Panc1 (cell line): ENCODE measurements at regions not wholly inside any gene's neighbourhood (a gene's known extent, or its start where the extent isn't known, plus 50 kb on each side); places are given as distances from the start of the nearest gene placed in this dataset.

ENCODE experiments used
- ATAC-seq: fragments of 200-7000 bp; cut with Tn5 transposase; 2 replicates; pipeline ENCODE4 v1.9.1; 2020; ENCODE audit warnings: mild to moderate bottlenecking, moderate library complexity
- BruUV-seq: library from RNA; stranded (reverse); fragments of 400-500 nt; replicated peaks from 2 replicates; lab custom pipeline; 2021; lab: Mats Ljungman, UMichigan
- CTCF ChIA-PET: fragments of 300-600 bp; sonication (Branson Sonifier 250); formaldehyde crosslinking; loops from one replicate; lab custom pipeline; 2022; ENCODE audit warnings: antibody characterized with exemption; lab: Charles Lee
- POLR2A ChIA-PET: fragments of 300-600 bp; sonication (Branson Sonifier 250); formaldehyde crosslinking; loops from one replicate; lab custom pipeline; 2022; ENCODE audit warnings: antibody characterized with exemption; lab: Charles Lee
- DNase-seq: peaks from one replicate; pipeline ENCODE4 v3.0.0-alpha.2; 2010; ENCODE audit warnings: low read depth, low spot score
- H3K27ac ChIP-seq: 2 replicates; pipeline ENCODE4 v1.5.1; 2011; ENCODE audit warnings: mild to moderate bottlenecking, low read length, inconsistent platforms
- H3K27me3 ChIP-seq: fragments of 200-500 bp; sonication (Bioruptor generic); 2 replicates; pipeline ENCODE4 v1.6.0; 2014; ENCODE audit warnings: low read length, inconsistent platforms; ENCODE audit not compliant: control insufficient read depth, insufficient read depth
- H3K36me3 ChIP-seq: fragments of 200-500 bp; sonication (Bioruptor generic); 2 replicates; pipeline ENCODE4 v1.5.1; 2014; ENCODE audit warnings: inconsistent platforms, mild to moderate bottlenecking, low read length, moderate library complexity; ENCODE audit not compliant: control insufficient read depth, insufficient read depth
- H3K4me1 ChIP-seq: 2 replicates; pipeline ENCODE4 v1.5.1; 2011; ENCODE audit warnings: inconsistent platforms, mild to moderate bottlenecking, low read length, moderate library complexity; ENCODE audit not compliant: control insufficient read depth, insufficient read depth
- H3K4me3 ChIP-seq, 2 experiments: 2 replicates each; pipeline ENCODE4 v1.5.1; 2011 to 2012; ENCODE audit warnings: low read depth in 2 of 2, low read length in 2 of 2, mild to moderate bottlenecking in 2 of 2, inconsistent platforms in 1 of 2, moderate library complexity in 1 of 2
- H3K9me3 ChIP-seq: fragments of 200-500 bp; sonication (Bioruptor generic); 2 replicates; pipeline ENCODE4 v1.5.1; 2014; ENCODE audit warnings: low read depth, mild to moderate bottlenecking, inconsistent platforms, low read length, moderate library complexity; ENCODE audit not compliant: control insufficient read depth, insufficient read depth
- POLR2AphosphoS5 ChIP-seq: IDR thresholded peaks from 2 replicates; pipeline ENCODE4 v1.6.1; 2012; ENCODE audit warnings: mild to moderate bottlenecking, low read depth, low read length, moderate library complexity
- REST ChIP-seq, 2 experiments: IDR thresholded peaks; 2 replicates each; pipeline ENCODE4 v1.6.1; 2011 to 2012; ENCODE audit warnings: low read depth in 2 of 2, control low read depth in 1 of 2, low read length in 1 of 2, mild to moderate bottlenecking in 1 of 2, moderate library complexity in 1 of 2; ENCODE audit not compliant: insufficient read depth in 1 of 2
- SIN3A ChIP-seq: IDR thresholded peaks from 2 replicates; pipeline ENCODE4 v1.6.1; 2012; ENCODE audit warnings: low read depth, mild to moderate bottlenecking, low read length, moderate library complexity, borderline replicate concordance; ENCODE audit not compliant: insufficient read depth
- TCF7L2 ChIP-seq: IDR thresholded peaks from 2 replicates; pipeline ENCODE4 v1.6.1; 2011; ENCODE audit warnings: mild to moderate bottlenecking, low read depth, low read length, inconsistent platforms
- in situ Hi-C: cut with HindIII; loops from 2 replicates; pipeline ENCODE4 v1.10.0; 2016; ENCODE audit warnings: low sequenced_read_pairs, low pct_unique_long_range_greater_than_20kb
- intact Hi-C: fragments of 100-400 bp; cut with micrococcal nuclease; formaldehyde crosslinking; loops from one replicate; pipeline ENCODE4 v1.10.0; 2022; ENCODE audit not compliant: unreplicated experiment
- TF ChIP-seq, protein P1 (sequence below): fragments of 450-650 bp; IDR thresholded peaks from 2 replicates; pipeline ENCODE4 v1.5.1; 2017; ENCODE audit warnings: mild to moderate bottlenecking

- CTCF ChIA-PET: interaction anchor here (0.6 kb wide), 1 partner anchor 1079 kb away, joined by 4 read pairs; no protein-coding TSS in a partner anchor
- Histone ChIP-seq H3K9me3 (0 out of 2 replicates have a peak, but pooled peaks cover 3% of the 10 kb centered on the region), H3K4me3 (no peak overlapping the region), H3K27me3 (no peaks in the 10 kb centered on the region), H3K36me3 (no peaks in the 10 kb centered on the region), H3K27ac (no peak overlapping the region), H3K4me1 (no peaks in the 10 kb centered on the region)
- POLR2A ChIA-PET: no interaction called here
- ATAC-seq (no peak), DNase-seq (no peak)
- intact Hi-C loops (no loop called here), in situ Hi-C loops (no loop called here)
- no TSS peak for BruUV-seq
- TF ChIP-seq POLR2AphosphoS5 (no peak), SIN3A (no peak), REST (IDR thresholded peaks at IDR 0.05; ENCODE audit: insufficient read depth in 1 of 2, low read depth in 2 of 2, low read length in 1 of 2) (no peak), TCF7L2 (no peak)
- TF ChIP-seq, protein P1, sequence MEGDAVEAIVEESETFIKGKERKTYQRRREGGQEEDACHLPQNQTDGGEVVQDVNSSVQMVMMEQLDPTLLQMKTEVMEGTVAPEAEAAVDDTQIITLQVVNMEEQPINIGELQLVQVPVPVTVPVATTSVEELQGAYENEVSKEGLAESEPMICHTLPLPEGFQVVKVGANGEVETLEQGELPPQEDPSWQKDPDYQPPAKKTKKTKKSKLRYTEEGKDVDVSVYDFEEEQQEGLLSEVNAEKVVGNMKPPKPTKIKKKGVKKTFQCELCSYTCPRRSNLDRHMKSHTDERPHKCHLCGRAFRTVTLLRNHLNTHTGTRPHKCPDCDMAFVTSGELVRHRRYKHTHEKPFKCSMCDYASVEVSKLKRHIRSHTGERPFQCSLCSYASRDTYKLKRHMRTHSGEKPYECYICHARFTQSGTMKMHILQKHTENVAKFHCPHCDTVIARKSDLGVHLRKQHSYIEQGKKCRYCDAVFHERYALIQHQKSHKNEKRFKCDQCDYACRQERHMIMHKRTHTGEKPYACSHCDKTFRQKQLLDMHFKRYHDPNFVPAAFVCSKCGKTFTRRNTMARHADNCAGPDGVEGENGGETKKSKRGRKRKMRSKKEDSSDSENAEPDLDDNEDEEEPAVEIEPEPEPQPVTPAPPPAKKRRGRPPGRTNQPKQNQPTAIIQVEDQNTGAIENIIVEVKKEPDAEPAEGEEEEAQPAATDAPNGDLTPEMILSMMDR: no peak
Measured at GRCh38 chr11:97461044-97461880, 1071.4 kb downstream of the JRKL start.

DNA sequence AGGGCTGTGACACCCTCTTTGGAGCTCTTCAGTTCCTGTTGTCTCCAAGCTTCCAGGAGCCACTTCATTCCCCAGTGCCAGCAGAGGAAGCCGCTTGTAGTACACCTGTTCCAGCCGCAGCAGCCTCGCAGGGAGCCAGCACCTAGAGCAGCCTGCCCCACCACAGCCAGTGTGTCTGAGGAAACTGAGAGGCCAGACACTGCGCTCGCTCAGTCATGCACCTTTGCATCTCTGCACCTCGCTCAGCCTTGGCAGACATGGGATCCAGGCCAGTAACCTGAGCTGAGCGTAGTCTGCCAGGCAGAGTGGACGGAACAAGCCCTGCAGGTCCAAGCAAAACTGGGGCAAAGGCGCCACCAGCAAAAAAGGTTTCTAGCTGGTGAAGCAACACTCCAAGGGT lies 1072.1 kb downstream of the JRKL start:
- ATAC-seq (no peak), DNase-seq (no peak)
- Histone ChIP-seq H3K27ac (no peak overlapping the region), H3K4me1 (no peaks in the 10 kb centered on the region), H3K36me3 (no peaks in the 10 kb centered on the region), H3K9me3 (0 out of 2 replicates have a peak, but pooled peaks cover 3% of the 10 kb centered on the region), H3K4me3 (no peak overlapping the region), H3K27me3 (no peaks in the 10 kb centered on the region)
- BruUV-seq: no TSS peak
- CTCF ChIA-PET: no interaction called here
- TF ChIP-seq, protein P1: no peak
- TF ChIP-seq POLR2AphosphoS5 (no peak), REST (IDR thresholded peaks at IDR 0.05; ENCODE audit: insufficient read depth in 1 of 2, low read depth in 2 of 2, low read length in 1 of 2) (no peak), SIN3A (no peak), TCF7L2 (no peak)
- in situ Hi-C loops: no loop called here
- POLR2A ChIA-PET: no interaction called here
- intact Hi-C loops: no loop called here
